H4 (cell line): ENCODE measurements at regions not wholly inside any gene's neighbourhood (a gene's known extent, or its start where the extent isn't known, plus 50 kb on each side); places are given as distances from the start of the nearest gene placed in this dataset.
"Not testable (repeated sequence)": the region's sequence is repeated elsewhere in the genome, so short reads cannot be mapped to it uniquely, and the experiment has no call there.

Experiments
- DNase-seq: peaks from one replicate; pipeline ENCODE4 v3.0.0-alpha.2; 2015; ENCODE audit warnings: low spot score

DNA sequence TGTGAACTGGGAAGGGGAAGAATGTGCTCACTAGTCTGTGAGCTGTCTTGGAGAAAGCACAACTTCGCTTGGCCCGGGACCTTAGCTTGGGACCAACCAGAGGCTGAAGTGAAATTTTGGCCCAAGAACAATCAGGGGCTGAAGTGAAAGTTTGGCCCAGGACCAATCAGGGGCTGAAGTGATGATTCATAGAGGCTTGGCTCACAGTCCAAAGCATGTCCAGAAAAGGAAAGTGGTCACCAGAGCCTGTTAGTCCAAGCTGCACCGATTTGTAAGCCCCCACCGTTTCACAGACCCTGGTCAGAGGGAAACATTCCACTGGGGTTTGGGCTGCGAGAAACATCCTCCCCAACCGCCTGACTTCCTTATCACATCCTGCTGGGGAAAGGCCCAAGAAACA is 763.3 kb downstream of the SPATA31A7 start:
- DNase-seq: not testable (repeated sequence)

DNA sequence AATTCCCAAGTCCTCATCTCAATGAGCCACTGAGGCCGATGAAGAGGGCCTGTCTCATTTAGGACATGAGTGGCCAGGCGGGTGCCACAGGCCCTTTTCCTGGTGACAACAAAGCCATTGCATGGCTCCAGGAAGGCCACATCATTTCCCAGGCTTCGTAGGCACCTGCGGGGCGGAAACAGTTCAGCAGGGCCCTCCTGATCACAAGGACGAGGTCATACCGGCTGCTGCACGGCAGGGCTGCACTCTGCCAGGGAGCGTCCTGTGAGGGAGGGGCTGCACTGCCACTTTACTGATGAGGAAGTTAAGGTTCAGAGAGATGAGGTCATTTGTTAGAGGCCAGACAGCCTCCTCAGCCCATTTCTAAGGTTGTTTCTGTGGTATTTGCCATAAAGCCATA is 781.8 kb downstream of the SPATA31A7 start:
- not testable (repeated sequence) for DNase-seq

DNA sequence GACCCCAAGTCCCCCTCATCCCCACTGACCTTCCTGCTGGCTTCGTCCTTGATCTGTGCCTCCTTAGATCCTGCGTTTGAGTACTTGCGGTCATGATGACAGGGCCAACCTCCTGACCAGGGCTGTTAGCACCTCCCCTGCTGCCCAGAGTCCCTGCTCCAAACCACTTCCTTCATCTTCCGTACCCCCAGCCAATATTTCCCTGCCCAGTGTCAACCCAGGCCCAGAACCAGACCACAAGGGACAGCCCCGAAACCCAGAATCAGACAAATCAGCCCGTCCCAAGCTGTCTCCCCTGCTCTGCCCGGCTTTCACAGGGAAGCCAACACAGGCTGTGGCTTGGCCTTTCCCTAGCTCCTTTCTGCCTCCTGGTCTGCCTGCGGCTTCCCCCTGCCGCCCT is 784.7 kb downstream of the SPATA31A7 start:
- DNase-seq: not testable (repeated sequence)

DNA sequence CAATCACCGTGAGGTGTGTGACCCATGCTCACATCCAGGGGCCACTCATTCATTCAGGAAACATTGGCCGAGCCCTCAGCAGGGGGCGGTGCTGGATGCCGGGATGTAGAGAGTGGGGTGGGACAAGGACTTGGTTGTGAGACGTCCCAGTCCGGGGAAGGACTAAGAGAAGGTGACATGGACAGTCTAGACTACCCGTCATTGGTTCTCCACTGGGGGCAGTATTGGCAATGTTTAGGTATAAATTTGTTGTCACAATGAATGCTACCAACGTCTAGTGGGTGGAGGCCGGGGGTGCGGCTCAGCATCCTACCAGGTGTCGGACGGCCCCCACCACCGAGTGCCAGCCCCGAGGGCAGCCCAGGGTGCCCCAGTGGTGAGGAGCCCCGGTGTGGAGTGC is 786.5 kb downstream of the SPATA31A7 start:
- DNase-seq: not testable (repeated sequence)

DNA sequence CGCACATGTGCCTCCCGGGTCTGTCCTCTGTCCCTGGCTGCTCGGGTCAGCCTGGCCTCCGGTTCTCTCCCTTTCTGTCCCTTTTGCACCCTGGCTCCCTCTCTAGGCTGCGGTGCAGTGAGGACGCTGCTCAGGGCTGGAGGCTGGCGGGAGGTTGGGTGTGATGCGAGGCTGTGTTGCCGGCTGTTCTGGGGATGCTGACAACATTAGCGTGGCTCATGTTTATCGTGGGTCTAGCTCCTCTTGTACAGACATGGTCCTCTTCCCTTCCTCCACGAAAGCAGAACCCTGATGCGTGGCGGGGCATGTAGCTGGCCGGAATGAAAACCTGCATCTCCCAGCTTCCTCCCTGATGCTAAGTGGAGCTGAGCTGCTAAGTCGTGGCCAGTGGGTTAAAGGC is 792.9 kb downstream of the SPATA31A7 start:
- DNase-seq: not testable (repeated sequence)

DNA sequence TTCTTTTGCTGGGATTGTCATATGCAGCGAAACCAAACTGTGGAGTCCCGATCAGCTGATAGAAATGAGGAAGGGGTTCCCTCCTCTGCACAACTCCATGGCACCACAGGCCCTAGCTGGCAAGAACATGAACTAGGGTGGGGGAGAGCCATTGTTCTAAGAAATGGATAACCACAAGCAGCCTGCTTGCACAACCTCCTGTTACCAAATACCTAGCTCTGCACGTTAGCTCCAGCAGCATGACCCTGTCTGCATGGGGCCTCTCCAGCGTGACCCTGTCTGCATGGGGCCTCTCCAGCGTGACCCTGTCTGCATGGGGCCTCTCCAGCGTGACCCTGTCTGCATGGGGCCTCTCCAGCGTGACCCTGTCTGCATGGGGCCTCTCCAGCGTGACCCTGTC is 793.6 kb downstream of the SPATA31A7 start:
- not testable (repeated sequence) for DNase-seq

DNA sequence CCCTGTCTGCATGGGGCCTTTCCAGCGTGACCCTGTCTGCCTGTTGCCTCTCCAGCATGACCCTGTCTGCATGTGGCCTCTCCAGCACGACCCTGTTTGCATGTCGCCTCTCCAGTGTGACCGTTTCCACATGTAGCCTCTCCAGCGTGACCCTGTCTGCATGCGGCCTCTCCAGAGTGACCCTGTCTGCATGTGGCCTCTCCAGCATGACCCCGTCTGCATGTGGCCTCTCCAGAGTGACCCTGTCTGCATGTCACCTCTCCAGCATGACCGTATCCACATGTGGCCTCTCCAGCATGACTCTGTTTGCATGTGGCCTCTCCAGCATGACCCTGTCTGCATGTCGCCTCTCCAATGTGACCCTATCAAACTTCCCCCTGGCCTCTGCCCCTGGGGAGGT is 794.1 kb downstream of the SPATA31A7 start:
- peak; percentile 1 for DNase-seq

DNA sequence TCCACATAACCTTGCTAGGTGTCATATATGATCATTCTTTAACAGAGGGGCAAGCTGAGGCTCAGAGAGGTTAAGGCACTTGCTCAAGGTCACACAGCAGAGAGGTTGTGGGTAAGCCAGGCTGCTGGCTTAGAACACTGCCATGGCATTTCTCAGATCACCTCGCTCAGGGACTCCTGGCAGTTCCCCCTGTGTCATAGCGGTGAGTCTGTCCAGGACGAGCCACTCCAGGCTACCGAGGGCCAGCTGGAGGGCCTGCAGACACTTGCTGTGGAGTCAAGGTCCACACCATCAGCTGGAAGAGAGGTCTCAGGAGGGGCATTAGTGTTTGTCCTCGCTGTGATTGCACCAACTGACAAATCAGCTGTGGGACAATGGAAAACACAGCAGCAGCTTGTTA is 794.7 kb downstream of the SPATA31A7 start:
- DNase-seq: not testable (repeated sequence)

DNA sequence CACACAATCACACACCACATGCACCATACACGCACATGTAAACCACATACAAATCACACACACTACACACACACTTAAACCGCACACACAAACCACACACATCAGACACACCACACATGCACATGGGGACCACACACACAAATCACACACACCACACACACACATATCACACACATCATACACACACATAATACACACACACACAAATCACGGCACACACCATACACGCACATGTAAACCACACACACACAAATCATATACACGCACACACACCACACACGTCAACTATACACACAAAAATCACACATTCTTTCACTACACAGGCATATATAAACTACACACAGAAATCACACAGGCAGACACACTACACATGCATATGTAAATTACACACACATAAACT is 802.3 kb downstream of the SPATA31A7 start:
- not testable (repeated sequence) for DNase-seq

DNA sequence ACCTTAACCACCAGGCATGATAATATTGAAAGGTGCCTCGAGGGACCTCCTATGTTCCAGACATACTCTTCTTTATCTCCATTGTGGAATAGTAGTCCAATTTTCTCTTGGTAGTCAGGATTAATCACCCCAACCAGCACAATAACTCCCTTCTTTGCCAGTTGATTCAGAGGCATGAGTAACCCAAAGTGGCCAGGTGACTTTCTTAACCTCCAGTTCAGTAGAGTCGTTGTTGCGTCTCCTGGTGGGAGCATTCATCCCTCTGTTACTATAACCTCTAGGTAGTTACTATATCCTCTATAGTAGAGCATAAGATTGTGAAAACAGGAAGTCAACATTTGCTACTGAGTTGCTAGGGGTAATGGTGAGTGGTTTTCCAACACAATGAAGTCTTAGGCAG is 842.6 kb downstream of the SPATA31A7 start:
- DNase-seq: not testable (repeated sequence)

DNA sequence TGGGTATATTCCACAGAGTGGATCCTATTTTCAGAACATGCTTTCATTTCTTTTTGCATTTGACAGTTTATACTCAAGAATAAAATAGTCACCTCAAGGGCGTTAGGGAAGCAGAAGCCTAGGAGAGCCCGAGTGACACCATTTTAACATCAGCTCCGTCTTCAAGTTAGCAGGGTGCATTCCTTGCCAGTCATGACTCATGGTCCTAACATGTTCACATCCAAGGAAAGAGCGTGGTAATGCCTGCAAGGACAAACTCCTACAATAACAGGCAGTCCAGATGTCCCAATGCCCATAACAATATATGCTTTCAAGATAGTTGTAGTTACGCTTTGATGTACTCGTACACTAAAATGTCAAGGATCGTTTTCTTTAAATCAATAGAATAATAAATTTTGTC is 848.4 kb downstream of the SPATA31A7 start:
- not testable (repeated sequence) for DNase-seq

DNA sequence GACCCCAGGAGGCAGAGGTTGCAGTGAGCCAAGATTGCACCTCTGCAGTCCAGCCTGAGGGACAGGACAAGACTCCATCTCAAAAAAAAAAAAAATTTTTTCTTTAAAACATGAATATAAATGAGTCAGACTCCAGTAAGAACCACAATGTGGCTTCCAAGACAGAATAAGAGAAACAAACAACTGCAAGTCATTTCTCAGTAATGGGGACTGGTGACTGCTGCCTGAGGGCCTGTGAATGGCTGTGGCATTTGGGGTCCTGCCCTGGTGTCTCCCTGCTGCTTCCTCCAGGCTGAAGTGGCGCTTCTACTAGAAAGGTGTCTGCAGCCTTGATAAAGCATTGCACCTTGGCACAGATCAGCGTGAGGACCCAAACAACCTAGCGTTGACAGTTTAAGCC is 868.3 kb downstream of the SPATA31A7 start:
- DNase-seq: peak; percentile 1

DNA sequence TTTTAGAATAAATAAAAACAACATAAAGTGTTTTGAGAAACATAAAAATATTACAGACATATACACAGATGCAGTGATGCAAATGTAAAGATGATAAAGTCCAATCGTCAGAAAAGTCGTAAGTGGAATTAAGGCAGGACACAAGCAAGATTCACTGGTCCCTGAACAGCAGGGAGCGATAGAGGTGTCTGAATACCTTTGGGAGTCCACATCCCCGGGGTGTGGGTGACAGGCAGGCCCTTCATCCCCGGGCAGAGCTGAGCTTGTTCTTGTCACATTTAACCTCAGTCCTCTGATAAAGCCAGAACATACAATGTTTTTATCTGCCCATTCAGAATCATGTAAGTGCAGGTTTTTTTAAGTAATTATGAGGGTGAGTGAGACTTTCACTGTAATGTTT is 881.2 kb downstream of the SPATA31A7 start:
- not testable (repeated sequence) for DNase-seq

DNA sequence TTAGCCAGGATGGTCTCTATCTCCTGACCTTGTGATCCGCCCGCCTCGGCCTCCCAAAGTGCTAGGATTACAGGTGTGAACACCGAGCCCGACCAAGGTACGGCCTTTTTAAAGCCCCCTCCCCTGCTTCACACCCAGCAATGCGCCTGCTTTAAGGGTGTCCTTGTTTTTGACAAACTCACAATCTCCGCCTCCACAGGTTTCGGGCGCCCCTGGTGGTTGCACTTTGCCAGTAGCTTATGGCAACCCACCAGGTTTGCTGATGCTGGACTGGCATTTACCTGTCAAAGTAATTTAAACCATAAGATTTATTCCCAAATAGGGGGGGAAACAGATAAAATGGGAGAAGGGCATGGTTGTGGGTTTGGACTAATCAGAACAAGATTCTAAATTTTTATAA is 883.6 kb downstream of the SPATA31A7 start:
- DNase-seq: not testable (repeated sequence)

DNA sequence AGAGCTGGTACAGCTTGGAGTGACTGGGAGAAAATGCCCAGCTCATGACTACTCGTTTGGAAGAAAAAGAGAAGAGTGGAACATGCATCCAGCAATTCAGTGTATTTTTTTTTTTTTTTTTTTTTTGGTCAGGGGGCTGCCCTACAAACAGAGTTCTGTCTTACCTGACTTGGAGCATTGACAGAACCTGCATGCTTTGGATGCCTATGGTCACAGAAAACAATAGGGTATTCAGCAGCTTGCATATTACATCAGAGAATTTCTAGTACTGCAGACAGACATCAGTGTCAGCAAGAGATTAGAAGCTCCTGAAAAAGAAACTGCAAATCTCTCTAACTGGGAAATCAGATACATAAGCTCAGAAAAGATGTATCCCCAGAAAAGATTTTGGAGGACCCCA is 894.4 kb downstream of the SPATA31A7 start:
- not testable (repeated sequence) for DNase-seq

DNA sequence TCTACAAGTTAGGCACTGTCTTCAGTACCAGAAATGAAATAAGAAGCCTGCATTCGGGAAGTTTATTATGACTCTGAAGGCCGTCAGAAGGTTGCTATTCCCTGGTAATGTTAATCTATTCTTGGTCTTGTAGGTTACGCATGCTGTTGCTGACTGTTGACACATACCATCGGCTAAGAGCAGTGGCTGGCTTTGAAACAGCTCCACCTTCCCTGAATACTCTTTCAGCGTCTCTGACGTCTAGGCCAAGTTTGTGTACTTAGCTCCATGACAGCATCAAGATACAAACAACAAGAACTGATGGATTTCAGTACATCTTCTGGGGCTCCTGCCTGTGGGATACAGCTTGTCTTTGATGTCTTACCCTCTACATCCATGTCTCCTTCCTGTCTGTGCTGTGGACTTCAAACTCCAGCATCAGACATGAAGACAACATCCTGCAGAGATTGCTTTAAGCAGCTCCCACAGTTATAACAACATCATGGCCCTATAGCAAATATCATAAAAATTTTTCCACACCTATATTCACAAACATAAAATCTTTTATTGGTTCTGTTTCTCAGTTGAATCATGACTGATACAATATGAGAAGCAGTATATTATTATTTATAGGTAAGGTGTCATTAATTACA is 906.0 kb downstream of the SPATA31A7 start:
- not testable (repeated sequence) for DNase-seq

DNA sequence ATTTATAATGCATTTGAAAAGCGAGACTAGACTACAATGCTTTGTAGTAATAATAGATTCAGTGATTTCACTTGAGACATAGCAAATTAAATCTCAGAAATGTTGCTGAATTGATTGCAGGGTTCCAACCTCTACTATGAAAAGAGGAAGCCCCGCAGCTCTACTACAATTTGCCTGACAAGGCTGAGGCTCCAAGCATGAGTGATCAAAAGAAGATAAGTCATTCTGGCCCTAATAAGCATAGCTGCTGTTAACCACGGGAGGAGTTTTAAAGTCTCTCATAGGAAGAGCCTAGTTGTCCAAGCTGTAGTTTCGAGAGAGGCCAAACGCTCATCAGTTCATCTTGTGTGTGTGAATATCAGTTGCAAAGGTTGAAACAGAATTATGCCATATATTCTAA is 920.6 kb downstream of the SPATA31A7 start:
- DNase-seq: not testable (repeated sequence)

DNA sequence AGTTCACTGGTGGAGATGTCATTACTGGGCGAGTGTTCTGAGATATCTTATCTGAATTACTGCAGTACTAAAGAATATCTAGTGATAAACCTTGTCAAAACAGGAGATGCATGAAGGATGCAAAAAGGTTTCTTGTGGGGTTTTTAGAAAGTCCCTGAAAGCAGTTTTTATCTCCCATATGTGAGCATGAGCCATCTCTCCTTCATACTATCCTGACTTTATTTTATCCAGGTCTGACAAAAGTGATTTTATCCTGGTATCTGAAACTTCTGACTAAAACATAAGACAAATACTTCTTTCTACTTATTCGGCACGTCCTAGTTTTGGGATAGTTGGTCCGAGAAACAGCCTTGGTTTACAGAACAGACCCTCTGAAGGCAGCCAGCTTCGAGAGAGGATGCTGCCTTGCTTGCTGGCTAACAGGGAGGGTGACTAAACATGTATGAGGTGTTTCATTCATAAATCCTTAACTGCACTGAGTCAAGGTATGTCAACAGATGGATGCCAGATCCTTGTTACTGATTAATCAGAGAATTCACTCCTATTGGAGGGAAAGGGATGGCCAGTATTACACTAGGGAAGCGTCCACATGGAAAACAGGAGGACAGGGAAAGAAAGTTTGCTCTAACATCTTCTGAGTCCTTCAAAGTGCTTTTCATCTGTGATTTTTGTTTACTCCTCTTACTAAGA is 927.3 kb downstream of the SPATA31A7 start:
- DNase-seq: not testable (repeated sequence)

DNA sequence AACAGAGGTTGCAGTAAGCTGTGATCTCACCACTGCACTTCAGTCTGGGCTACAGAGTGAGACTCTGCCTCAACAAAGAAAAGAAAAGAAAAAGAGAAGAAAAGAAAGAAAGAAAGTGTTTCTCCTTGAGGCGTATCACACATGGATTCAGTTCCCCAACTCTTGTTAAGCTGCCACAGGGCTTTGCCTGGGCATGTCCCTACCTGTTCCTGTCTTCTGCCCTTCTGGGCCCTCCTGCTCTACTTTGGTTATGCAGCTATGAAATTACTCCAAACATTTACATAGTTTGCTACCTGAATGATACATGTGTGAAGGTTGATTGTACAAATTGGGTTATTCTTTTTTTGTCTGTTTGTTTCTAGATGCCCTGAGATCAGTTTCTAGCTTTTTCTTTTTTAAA is 929.8 kb downstream of the SPATA31A7 start:
- DNase-seq: not testable (repeated sequence)

DNA sequence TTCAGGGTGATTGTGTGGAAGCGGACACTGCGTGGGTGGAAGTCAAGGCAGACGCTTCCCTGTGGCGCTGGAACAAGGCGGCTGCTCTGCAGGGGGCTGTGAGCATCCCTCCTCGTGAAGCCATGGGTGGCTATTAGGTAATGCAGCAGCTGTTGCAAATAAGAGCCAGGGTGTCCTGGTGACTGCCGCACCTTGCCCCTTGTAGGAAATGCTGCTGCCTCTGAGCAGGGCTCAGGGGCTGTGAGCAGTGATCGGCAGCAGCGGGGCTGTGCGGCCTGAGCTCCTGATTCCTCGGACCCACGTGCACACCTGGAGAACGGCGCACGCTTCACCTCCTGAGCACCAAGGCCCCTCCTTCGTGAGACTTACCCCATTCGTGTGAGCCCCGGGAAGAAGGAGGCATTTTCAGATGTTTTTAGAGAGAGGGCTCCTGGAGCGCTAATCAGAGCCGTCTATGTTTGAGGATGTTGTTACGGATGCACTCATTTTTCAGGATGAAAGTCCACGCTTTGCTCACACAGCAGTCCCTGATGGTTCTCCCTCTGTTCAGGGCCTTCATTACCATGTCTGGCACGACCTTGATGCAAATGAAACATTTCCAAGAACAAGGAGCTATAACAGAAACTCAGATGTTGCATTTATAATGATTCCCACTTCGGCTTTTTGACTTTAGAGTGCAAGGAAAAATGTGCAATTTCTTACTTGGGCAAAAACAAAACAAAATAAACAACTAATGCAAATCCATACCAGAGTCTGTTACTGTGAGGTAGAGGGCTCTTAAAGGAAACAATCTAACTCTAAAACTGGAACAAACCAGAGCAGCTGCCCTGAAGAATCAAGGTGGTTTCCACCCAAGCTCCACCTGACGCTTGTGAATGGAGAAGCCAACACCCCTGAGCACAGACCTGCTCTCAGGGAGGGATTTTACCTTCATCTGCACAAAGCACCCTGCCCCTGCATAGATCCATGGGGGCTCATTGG is 936.1 kb downstream of the SPATA31A7 start:
- DNase-seq: not testable (repeated sequence)

DNA sequence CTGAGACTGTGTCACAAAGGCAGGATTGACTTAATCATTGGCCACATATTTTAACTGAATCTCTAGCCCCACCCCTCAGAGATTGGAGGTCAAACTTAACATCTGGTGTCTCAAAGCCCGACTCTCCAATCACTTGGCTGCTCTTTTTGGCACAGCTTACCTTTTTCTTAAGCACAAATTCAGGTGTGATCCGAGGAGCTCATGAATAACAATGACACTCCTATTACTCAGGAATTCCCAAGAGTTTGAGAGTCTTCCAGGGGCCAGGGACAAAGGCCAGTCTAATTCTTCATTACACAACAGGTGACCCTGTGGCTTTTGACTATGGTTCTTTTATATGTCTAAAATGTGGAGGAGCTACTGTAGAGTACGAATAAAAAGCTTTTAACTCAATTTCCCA is 945.2 kb downstream of the SPATA31A7 start:
- DNase-seq: not testable (repeated sequence)

DNA sequence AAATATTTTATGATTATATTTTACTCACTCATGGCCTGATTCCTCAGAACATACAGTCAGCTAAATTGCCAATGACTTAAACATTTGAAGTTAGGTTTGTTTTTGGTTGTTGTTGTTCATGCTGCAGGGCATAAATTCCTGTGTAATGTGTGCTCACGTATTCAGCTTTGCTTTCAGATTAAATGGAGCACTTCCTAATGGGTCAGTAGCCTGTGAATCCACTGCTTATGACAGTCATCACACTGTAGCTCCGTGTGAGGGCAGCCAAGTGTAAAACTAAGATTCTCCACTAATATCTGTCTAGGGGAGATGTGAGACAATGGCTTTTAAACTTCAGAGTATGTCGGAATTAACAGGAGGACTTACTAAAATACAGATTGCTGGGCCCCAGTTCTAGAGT is 955.8 kb downstream of the SPATA31A7 start:
- not testable (repeated sequence) for DNase-seq
